Neural progenitor cell (in vitro differentiated cells): ENCODE measurements at regions not wholly inside any gene's neighbourhood (a gene's known extent, or its start where the extent isn't known, plus 50 kb on each side); places are given as distances from the start of the nearest gene placed in this dataset.

Experiments used
- DNase-seq: peaks from one replicate; pipeline ENCODE4 v3.0.0-alpha.2; 2016; ENCODE audit warnings: low spot score
- H2AFZ ChIP-seq: fragments of 200-600 bp; sonication (generic); replicated peaks from 2 replicates; pipeline ENCODE4 v1.6.1; 2016; ENCODE audit warnings: antibody characterized with exemption
- H3F3A ChIP-seq: fragments of 200-600 bp; sonication (generic); 2 replicates; pipeline ENCODE4 v1.6.1; 2016; ENCODE audit warnings: antibody characterized with exemption, low read depth
- H3K27ac ChIP-seq: fragments of 200-600 bp; sonication (generic); 2 replicates; pipeline ENCODE4 v1.5.1; 2016; ENCODE audit warnings: mild to moderate bottlenecking
- H3K27me3 ChIP-seq: fragments of 200-600 bp; sonication (generic); 2 replicates; pipeline ENCODE4 v1.6.1; 2016; ENCODE audit warnings: mild to moderate bottlenecking, moderate library complexity
- H3K36me3 ChIP-seq: fragments of 200-600 bp; sonication (generic); 2 replicates; pipeline ENCODE4 v1.5.1; 2016
- H3K4me1 ChIP-seq: fragments of 200-600 bp; sonication (generic); 2 replicates; pipeline ENCODE4 v1.6.1; 2016; ENCODE audit warnings: mixed run types
- H3K4me2 ChIP-seq: fragments of 200-600 bp; sonication (generic); 2 replicates; pipeline ENCODE4 v1.6.1; 2016
- H3K4me3 ChIP-seq: fragments of 200-600 bp; sonication (generic); 2 replicates; pipeline ENCODE4 v1.5.1; 2016
- H3K79me2 ChIP-seq: fragments of 200-600 bp; sonication (generic); 2 replicates; pipeline ENCODE4 v1.6.1; 2016; ENCODE audit warnings: low read depth
- H3K9ac ChIP-seq: fragments of 200-600 bp; sonication (generic); 2 replicates; pipeline ENCODE4 v1.6.1; 2016
- H3K9me3 ChIP-seq: fragments of 200-600 bp; sonication (generic); 2 replicates; pipeline ENCODE4 v1.5.1; 2016; ENCODE audit warnings: low read depth
- H4K20me1 ChIP-seq: fragments of 200-600 bp; sonication (generic); 2 replicates; pipeline ENCODE4 v1.6.1; 2016; ENCODE audit warnings: low read depth
- H3K27ac Mint-ChIP-seq: 3 replicates; pipeline ENCODE4 v1.8.0; 2021; ENCODE audit warnings: mixed read lengths
- H3K27me3 Mint-ChIP-seq: 2 replicates; pipeline ENCODE4 v1.8.0; 2022; ENCODE audit warnings: low read depth, mild to moderate bottlenecking, inconsistent platforms, moderate library complexity, mixed read lengths; ENCODE audit not compliant: insufficient read depth
- H3K36me3 Mint-ChIP-seq: 3 replicates; pipeline ENCODE4 v1.8.0; 2021; ENCODE audit warnings: mixed read lengths
- H3K4me1 Mint-ChIP-seq: 3 replicates; pipeline ENCODE4 v1.8.0; 2021; ENCODE audit warnings: mixed read lengths
- H3K4me3 Mint-ChIP-seq: 3 replicates; pipeline ENCODE4 v1.8.0; 2021; ENCODE audit warnings: mild to moderate bottlenecking, moderate library complexity, mixed read lengths
- H3K9me3 Mint-ChIP-seq: 3 replicates; pipeline ENCODE4 v1.8.0; 2020; ENCODE audit warnings: mixed read lengths
- CTCF ChIP-seq: fragments of 200-600 bp; sonication (generic); IDR thresholded peaks from 2 replicates; pipeline ENCODE4 v1.5.1; 2017; ENCODE audit warnings: antibody characterized with exemption, mild to moderate bottlenecking
- EZH2 ChIP-seq: fragments of 200-600 bp; sonication (generic); IDR thresholded peaks from 2 replicates; pipeline ENCODE4 v1.6.1; 2017; ENCODE audit warnings: antibody characterized with exemption, mild to moderate bottlenecking, moderate library complexity
- EZH2phosphoT487 ChIP-seq: fragments of 200-600 bp; sonication (generic); IDR thresholded peaks from 2 replicates; pipeline ENCODE4 v1.6.1; 2017; ENCODE audit warnings: antibody characterized with exemption

DNA sequence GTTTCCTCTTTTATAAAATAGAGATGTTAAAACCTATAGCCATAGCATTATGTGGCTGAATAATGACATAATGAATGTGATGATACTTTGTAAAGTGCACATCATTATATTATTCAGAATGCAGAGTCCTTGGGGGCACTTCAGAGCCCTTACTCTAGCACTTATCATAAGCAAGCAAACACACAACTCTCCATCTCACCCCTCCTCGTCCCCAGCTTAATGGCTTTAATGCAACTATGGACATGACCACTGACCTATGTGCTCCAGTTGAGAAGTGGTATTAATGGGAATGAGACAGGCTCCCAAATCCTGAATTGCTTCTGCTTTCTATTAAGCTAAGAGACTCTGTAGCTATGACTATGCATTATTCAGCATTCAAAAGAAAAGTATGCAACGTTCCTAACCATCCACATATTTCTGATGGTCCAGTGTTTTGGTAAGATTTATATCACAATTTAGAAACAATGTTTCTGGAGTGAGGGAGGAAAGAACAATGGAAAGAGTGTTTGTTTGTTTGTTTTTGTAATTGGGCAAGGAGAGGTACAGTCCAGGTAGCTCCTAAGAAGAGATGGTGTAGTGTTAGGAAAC lies 194.0 kb upstream of the PLXNA2 start:
- no peak overlapping the region for H3K9ac ChIP-seq

DNA sequence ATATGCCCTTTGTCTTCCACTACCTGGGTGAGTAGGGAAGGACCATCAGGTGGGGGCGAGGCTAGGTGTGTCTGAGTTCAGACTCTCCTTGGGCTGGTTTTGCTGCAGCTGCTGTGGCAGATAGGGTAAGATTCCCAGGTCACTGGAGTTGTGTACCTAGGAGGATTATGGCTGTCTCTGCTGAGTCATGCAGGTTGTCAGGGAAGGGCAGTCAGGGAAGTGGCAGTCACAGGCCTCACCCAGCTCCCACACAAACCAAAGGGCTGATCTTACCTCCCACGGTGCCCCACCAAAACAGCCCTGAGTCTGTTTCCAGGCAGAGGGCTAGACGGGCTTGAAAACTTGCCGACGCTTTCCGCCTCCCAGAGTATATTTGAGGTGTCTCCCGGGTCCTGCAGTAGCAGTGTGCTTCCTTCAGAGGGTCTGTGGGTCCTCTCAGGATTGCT lies 201.6 kb upstream of the PLXNA2 start:
- no peak overlapping the region for H3K4me3 Mint-ChIP-seq
- no peak overlapping the region for H3K27ac Mint-ChIP-seq
- Histone ChIP-seq H3K4me3 (no peak overlapping the region), H3K27me3 (no peaks in the 10 kb centered on the region), H3K27ac (no peak overlapping the region), H4K20me1 (no peaks in the 10 kb centered on the region), H2AFZ (peak overlapping the region; percentile 11), H3K9me3 (peaks cover 4% of the 10 kb centered on the region), H3K9ac (no peak overlapping the region), H3F3A (no peaks in the 10 kb centered on the region), H3K4me1 (no peaks in the 10 kb centered on the region), H3K79me2 (no peaks in the 10 kb centered on the region), H3K4me2 (no peak overlapping the region), H3K36me3 (no peaks in the 10 kb centered on the region)
- H3K36me3 Mint-ChIP-seq, result no peaks in the 10 kb centered on the region
- TF ChIP-seq EZH2phosphoT487 (no peak), CTCF (no peak), EZH2 (no peak)
- H3K27me3 Mint-ChIP-seq, result peaks cover 11% of the 10 kb centered on the region
- H3K9me3 Mint-ChIP-seq, result peaks cover 31% of the 10 kb centered on the region
- DNase-seq, result no peak
- peaks cover 9% of the 10 kb centered on the region for H3K4me1 Mint-ChIP-seq

More for the DNA sequence above, 194.0 kb upstream of the PLXNA2 start:
- Histone ChIP-seq H3K9me3 (no peaks in the 10 kb centered on the region), H3K27ac (no peak overlapping the region), H3K4me3 (no peak overlapping the region), H2AFZ (no peak overlapping the region), H3K36me3 (no peaks in the 10 kb centered on the region), H3K4me1 (peaks cover 22% of the 10 kb centered on the region), H4K20me1 (no peaks in the 10 kb centered on the region), H3F3A (no peaks in the 10 kb centered on the region), H3K27me3 (no peaks in the 10 kb centered on the region), H3K4me2 (no peak overlapping the region), H3K79me2 (no peaks in the 10 kb centered on the region)
- DNase-seq, result no peak
- TF ChIP-seq EZH2, result no peak
- no peak for TF ChIP-seq CTCF
- TF ChIP-seq EZH2phosphoT487, result no peak
- H3K36me3 Mint-ChIP-seq, result no peaks in the 10 kb centered on the region
- peaks cover 23% of the 10 kb centered on the region for H3K9me3 Mint-ChIP-seq
- H3K4me1 Mint-ChIP-seq, result peaks cover 11% of the 10 kb centered on the region
- H3K27me3 Mint-ChIP-seq, result peaks cover 5% of the 10 kb centered on the region
- H3K4me3 Mint-ChIP-seq, result no peak overlapping the region
- H3K27ac Mint-ChIP-seq, result no peak overlapping the region

DNA sequence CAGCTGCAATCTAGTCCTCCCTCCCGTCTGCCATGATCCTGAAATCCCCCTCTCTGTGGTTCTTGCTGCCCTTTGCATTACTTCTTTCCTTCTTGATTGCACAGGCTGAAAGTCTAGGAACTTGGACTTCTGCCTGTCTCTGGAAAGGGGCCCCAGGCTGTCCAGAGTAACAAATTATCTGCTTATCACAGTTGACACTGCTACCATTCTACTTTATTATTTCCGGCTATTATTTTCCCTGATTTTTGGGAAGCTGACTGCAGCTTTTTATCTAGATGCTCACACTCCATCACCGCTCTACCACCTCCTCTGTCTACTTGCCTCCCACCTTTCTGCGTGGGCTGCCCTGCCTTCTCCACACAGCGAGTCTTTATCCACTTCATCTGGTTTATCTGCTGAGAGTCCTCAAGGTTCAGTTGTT lies 202.1 kb upstream of the PLXNA2 start:
- TF ChIP-seq EZH2 (no peak), EZH2phosphoT487 (no peak), CTCF (no peak)
- no peaks in the 10 kb centered on the region for H3K4me1 ChIP-seq
- DNase-seq, result no peak
- Mint-ChIP-seq H3K4me3 (no peak overlapping the region), H3K9me3 (peaks cover 28% of the 10 kb centered on the region), H3K27me3 (peaks cover 11% of the 10 kb centered on the region), H3K27ac (peak overlapping the region; percentile 12), H3K4me1 (peaks cover 9% of the 10 kb centered on the region), H3K36me3 (no peaks in the 10 kb centered on the region)
- H3K79me2 ChIP-seq, result no peaks in the 10 kb centered on the region
- no peaks in the 10 kb centered on the region for H3K27me3 ChIP-seq
- peak overlapping the region; percentile 11 for H2AFZ ChIP-seq
- no peak overlapping the region for H3K4me3 ChIP-seq
- no peaks in the 10 kb centered on the region for H3F3A ChIP-seq
- no peaks in the 10 kb centered on the region for H3K36me3 ChIP-seq
- no peak overlapping the region for H3K9ac ChIP-seq
- H4K20me1 ChIP-seq, result no peaks in the 10 kb centered on the region
- H3K9me3 ChIP-seq, result peaks cover 4% of the 10 kb centered on the region
- no peak overlapping the region for H3K4me2 ChIP-seq
- H3K27ac ChIP-seq, result no peak overlapping the region
